ENCODE measurements at regions not wholly inside any gene's neighbourhood (a gene's known extent, or its start where the extent isn't known, plus 50 kb on each side); places are given as distances from the start of the nearest gene placed in this dataset.

- no peak for DNase-seq
- H3K9me3 ChIP-seq: no peaks in the 10 kb centered on the region
- intact Hi-C loops (cut with DNase I; ENCODE audit: low total_unique reads): no loop called here
- no peaks in the 10 kb centered on the region for H3K36me3 ChIP-seq
- no peak overlapping the region for H3K27ac ChIP-seq
- no peaks in the 10 kb centered on the region for H3K27me3 ChIP-seq
- H3K4me1 ChIP-seq: no peaks in the 10 kb centered on the region
- no peak overlapping the region for H3K4me3 ChIP-seq
- no peak for TF ChIP-seq POLR2A (IDR thresholded peaks at IDR 0.05)
- TF ChIP-seq CTCF (IDR thresholded peaks at IDR 0.05): no peak
These were observed 122.9 kb upstream of the LYZL2 start for GRCh38 chr10:30752481-30752881.

GRCh38 chr10:30751678-30752331 is 122.3 kb upstream of the LYZL2 start:
- no peaks in the 10 kb centered on the region for H3K36me3 ChIP-seq
- H3K4me3 ChIP-seq: no peak overlapping the region
- DNase-seq: peak in 1 of 2 donors; percentile 82
- H3K27me3 ChIP-seq: no peaks in the 10 kb centered on the region
- H3K27ac ChIP-seq: no peak overlapping the region
- no peaks in the 10 kb centered on the region for H3K9me3 ChIP-seq
- TF ChIP-seq CTCF (IDR thresholded peaks at IDR 0.05) (peak in 2 of 4 experiments; percentile 17 to 31), POLR2A (IDR thresholded peaks at IDR 0.05) (no peak)
- intact Hi-C loops (cut with DNase I; ENCODE audit: low total_unique reads): no loop called here
- H3K4me1 ChIP-seq: no peaks in the 10 kb centered on the region

GRCh38 chr10:30750971-30751677 is 121.6 kb upstream of the LYZL2 start:
- Histone ChIP-seq H3K4me1 (no peaks in the 10 kb centered on the region), H3K9me3 (no peaks in the 10 kb centered on the region), H3K4me3 (no peak overlapping the region), H3K27ac (no peak overlapping the region), H3K36me3 (no peaks in the 10 kb centered on the region), H3K27me3 (no peaks in the 10 kb centered on the region)
- TF ChIP-seq CTCF (IDR thresholded peaks at IDR 0.05) (no peak), POLR2A (IDR thresholded peaks at IDR 0.05) (no peak)
- no peak for DNase-seq
- intact Hi-C loops (cut with DNase I; ENCODE audit: low total_unique reads): no loop called here

DNA sequence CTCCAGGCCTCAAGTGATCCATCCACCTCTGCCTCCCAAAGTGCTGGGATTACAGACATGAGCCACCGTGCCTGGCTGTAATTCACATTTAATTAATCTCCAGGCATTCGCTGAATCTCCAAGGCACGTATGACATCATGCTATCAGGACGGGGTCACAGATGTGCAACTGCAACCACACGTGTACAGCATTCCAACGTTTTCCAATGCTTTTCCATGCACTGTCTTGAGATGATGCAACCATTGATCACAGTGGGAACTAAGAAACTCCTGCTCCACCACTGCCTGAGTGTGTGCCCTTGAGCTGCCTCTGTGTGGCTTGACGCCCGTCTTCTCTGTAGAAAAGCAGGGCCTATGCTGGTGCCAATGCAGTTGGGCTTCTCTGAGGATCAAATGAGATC is 119.8 kb upstream of the LYZL2 start:
- no peaks in the 10 kb centered on the region for H3K27me3 ChIP-seq
- no peak overlapping the region for H3K27ac ChIP-seq
- no peak for DNase-seq
- intact Hi-C loops (cut with DNase I; ENCODE audit: low total_unique reads): no loop called here
- H3K4me1 ChIP-seq: no peaks in the 10 kb centered on the region
- no peak for TF ChIP-seq CTCF (IDR thresholded peaks at IDR 0.05)
- no peak for TF ChIP-seq POLR2A (IDR thresholded peaks at IDR 0.05)
- H3K4me3 ChIP-seq: no peak overlapping the region
- no peaks in the 10 kb centered on the region for H3K36me3 ChIP-seq
- no peaks in the 10 kb centered on the region for H3K9me3 ChIP-seq

DNA sequence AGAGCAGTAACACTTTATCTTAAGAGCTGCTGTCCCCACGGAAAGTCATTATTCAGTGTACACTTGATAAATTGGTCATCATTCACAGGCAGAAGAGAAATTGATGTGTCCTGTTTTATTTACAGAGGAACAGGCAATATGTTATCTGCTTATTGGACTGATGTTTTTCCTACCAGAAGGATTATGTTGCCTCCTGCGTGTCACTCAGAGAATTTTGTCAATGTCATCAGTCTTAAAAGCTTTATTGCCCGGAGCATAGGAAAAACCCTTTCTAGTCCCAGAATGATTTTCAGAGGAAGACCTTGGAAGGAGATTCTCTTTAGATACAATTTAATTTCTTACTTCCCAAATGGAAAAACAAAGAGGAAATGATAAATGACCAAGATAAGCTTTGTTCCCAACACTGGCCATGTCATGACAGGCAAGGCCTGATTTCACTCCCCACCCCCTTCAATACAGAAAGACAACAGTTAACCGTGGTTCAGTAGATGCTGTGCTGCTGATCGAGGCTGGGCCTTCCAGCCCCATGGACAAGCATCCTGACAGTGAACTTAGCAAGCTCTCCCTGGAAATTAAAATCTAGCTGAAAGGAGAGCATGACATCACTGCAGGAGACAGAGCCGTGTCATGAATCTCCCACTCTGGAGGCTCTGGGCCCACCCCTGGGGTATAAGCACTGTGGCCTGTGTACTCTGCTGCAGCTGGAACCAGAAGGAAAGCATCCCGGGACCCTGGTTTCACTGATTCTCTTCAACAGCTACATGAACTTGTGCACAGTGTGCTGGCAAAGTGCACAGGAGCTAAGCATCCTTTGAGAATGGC is 118.8 kb upstream of the LYZL2 start:
- Histone ChIP-seq H3K27ac (no peak overlapping the region), H3K36me3 (no peaks in the 10 kb centered on the region), H3K27me3 (no peaks in the 10 kb centered on the region), H3K4me1 (no peaks in the 10 kb centered on the region), H3K4me3 (no peak overlapping the region), H3K9me3 (no peaks in the 10 kb centered on the region)
- intact Hi-C loops (cut with DNase I; ENCODE audit: low total_unique reads): no loop called here
- TF ChIP-seq CTCF (IDR thresholded peaks at IDR 0.05) (no peak), POLR2A (IDR thresholded peaks at IDR 0.05) (no peak)
- no peak for DNase-seq

Measured in uterus (tissue), 3 donors.